ENCODE measurements at regions not wholly inside any gene's neighbourhood (a gene's known extent, or its start where the extent isn't known, plus 50 kb on each side); places are given as distances from the start of the nearest gene placed in this dataset.

DNA sequence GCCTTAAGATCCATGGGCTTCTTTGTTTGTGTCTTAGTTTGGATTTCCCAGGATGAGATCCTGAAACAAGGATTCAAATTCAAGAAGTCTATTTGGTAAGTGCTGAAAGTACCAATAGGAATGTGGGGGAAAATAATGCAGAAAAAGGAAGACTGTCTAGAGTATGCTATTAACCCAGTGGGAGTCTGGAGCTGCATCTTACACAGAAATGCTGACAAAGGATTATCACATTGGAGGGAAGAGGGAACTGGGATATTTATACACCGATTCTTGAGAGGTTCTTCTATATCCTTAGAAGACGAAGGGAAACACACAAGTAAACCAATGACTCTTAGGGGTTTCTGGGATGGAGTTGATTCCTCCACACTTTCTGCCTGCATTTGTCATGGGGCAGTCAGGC is 294.8 kb upstream of the FIGN start:
- no peak for TF ChIP-seq EZH2phosphoT487 (IDR thresholded peaks at IDR 0.05; ENCODE audit: low read depth)
- TF ChIP-seq, protein P1, sequence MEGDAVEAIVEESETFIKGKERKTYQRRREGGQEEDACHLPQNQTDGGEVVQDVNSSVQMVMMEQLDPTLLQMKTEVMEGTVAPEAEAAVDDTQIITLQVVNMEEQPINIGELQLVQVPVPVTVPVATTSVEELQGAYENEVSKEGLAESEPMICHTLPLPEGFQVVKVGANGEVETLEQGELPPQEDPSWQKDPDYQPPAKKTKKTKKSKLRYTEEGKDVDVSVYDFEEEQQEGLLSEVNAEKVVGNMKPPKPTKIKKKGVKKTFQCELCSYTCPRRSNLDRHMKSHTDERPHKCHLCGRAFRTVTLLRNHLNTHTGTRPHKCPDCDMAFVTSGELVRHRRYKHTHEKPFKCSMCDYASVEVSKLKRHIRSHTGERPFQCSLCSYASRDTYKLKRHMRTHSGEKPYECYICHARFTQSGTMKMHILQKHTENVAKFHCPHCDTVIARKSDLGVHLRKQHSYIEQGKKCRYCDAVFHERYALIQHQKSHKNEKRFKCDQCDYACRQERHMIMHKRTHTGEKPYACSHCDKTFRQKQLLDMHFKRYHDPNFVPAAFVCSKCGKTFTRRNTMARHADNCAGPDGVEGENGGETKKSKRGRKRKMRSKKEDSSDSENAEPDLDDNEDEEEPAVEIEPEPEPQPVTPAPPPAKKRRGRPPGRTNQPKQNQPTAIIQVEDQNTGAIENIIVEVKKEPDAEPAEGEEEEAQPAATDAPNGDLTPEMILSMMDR (IDR thresholded peaks at IDR 0.05; ENCODE audit: low read depth, low read length): no peak
